ENCODE measurements at regions not wholly inside any gene's neighbourhood (a gene's known extent, or its start where the extent isn't known, plus 50 kb on each side); places are given as distances from the start of the nearest gene placed in this dataset.

- no peaks in the 10 kb centered on the region for H3K79me2 ChIP-seq (ENCODE audit: insufficient read depth, low read length)
- Mint-ChIP-seq H3K9me3 (peaks cover 0 to 2% (median 2%) of the 10 kb centered on the region in 7 donors), H3K27ac (no peak overlapping the region), H3K27me3 (ENCODE audit: low read depth in 3 of 3) (peaks cover 0 to 2% (median 0%) of the 10 kb centered on the region in 3 donors), H3K4me1 (no peaks in the 10 kb centered on the region), H3K4me3 (no peak overlapping the region), H3K36me3 (no peaks in the 10 kb centered on the region)
- 60% methylated on average over 2 of the region's 4 CpGs for WGBS (ENCODE audit: insufficient coverage)
- H3K27me3 ChIP-seq (ENCODE audit: control insufficient read depth in 2 of 2, insufficient read depth in 2 of 2, low read length in 2 of 2), result no peaks in the 10 kb centered on the region
- no peaks in the 10 kb centered on the region for H4K20me1 ChIP-seq (ENCODE audit: insufficient read depth, low read length)
- intact Hi-C loops (cut with micrococcal nuclease), result no loop called here
- H3K27ac ChIP-seq (ENCODE audit: low read depth in 1 of 2, low read length in 2 of 2), result no peak overlapping the region
- TF ChIP-seq CTCF (IDR thresholded peaks at IDR 0.05), result no peak
- no peak for DNase-seq
- no peak overlapping the region for H2AFZ ChIP-seq (ENCODE audit: insufficient read depth, low read depth, low read length, poor library complexity, severe bottlenecking)
- H3K4me2 ChIP-seq (replicated peaks; ENCODE audit: extremely low read depth, low read length, poor library complexity, severe bottlenecking), result no peak overlapping the region
- H3K4me3 ChIP-seq (replicated peaks in 1 of 3; ENCODE audit: low read depth in 2 of 3, low read length in 3 of 3), result no peak overlapping the region
- no peaks in the 10 kb centered on the region for H3K4me1 ChIP-seq (ENCODE audit: control insufficient read depth in 1 of 2, insufficient read depth in 2 of 2, low read length in 2 of 2)
- peaks cover 0 to 3% of the 10 kb centered on the region in 2 donors for H3K9me3 ChIP-seq (replicated peaks in 1 of 2; ENCODE audit: control insufficient read depth in 1 of 2, insufficient read depth in 1 of 2, low read length in 2 of 2)
- H3K36me3 ChIP-seq (replicated peaks in 1 of 2; ENCODE audit: control insufficient read depth in 1 of 2, insufficient read depth in 2 of 2, low read length in 2 of 2), result no peaks in the 10 kb centered on the region
- H3K9ac ChIP-seq (ENCODE audit: insufficient read depth, low read length, poor library complexity, severe bottlenecking), result no peak overlapping the region
Measured at GRCh38 chr9:78490231-78490630, 193.3 kb downstream of the PSAT1 start.

GRCh38 chr9:78491402-78491801 is 194.5 kb downstream of the PSAT1 start:
- Mint-ChIP-seq H3K27me3 (ENCODE audit: low read depth in 3 of 3) (peaks cover 0 to 2% (median 0%) of the 10 kb centered on the region in 3 donors), H3K4me1 (no peaks in the 10 kb centered on the region), H3K27ac (no peak overlapping the region), H3K4me3 (no peak overlapping the region), H3K9me3 (peaks cover 0 to 2% (median 2%) of the 10 kb centered on the region in 7 donors), H3K36me3 (no peaks in the 10 kb centered on the region)
- Histone ChIP-seq H3K36me3 (replicated peaks in 1 of 2; ENCODE audit: control insufficient read depth in 1 of 2, insufficient read depth in 2 of 2, low read length in 2 of 2) (no peaks in the 10 kb centered on the region), H3K27me3 (ENCODE audit: control insufficient read depth in 2 of 2, insufficient read depth in 2 of 2, low read length in 2 of 2) (no peaks in the 10 kb centered on the region), H3K4me1 (ENCODE audit: control insufficient read depth in 1 of 2, insufficient read depth in 2 of 2, low read length in 2 of 2) (no peaks in the 10 kb centered on the region), H3K9me3 (replicated peaks in 1 of 2; ENCODE audit: control insufficient read depth in 1 of 2, insufficient read depth in 1 of 2, low read length in 2 of 2) (peaks cover 0 to 3% of the 10 kb centered on the region in 2 donors), H3K79me2 (ENCODE audit: insufficient read depth, low read length) (no peaks in the 10 kb centered on the region), H3K9ac (ENCODE audit: insufficient read depth, low read length, poor library complexity, severe bottlenecking) (no peak overlapping the region), H4K20me1 (ENCODE audit: insufficient read depth, low read length) (no peaks in the 10 kb centered on the region), H3K4me3 (replicated peaks in 1 of 3; ENCODE audit: low read depth in 2 of 3, low read length in 3 of 3) (no peak overlapping the region), H2AFZ (ENCODE audit: insufficient read depth, low read depth, low read length, poor library complexity, severe bottlenecking) (no peak overlapping the region), H3K27ac (ENCODE audit: low read depth in 1 of 2, low read length in 2 of 2) (no peak overlapping the region), H3K4me2 (replicated peaks; ENCODE audit: extremely low read depth, low read length, poor library complexity, severe bottlenecking) (no peak overlapping the region)
- 100% methylated on average over 2 of the region's 3 CpGs for WGBS (ENCODE audit: insufficient coverage)
- no peak for DNase-seq
- TF ChIP-seq CTCF (IDR thresholded peaks at IDR 0.05), result no peak
- intact Hi-C loops (cut with micrococcal nuclease), result no loop called here

All from CD14-positive monocyte (primary cell).